ENCODE measurements at regions not wholly inside any gene's neighbourhood (a gene's known extent, or its start where the extent isn't known, plus 50 kb on each side); places are given as distances from the start of the nearest gene placed in this dataset.

DNA sequence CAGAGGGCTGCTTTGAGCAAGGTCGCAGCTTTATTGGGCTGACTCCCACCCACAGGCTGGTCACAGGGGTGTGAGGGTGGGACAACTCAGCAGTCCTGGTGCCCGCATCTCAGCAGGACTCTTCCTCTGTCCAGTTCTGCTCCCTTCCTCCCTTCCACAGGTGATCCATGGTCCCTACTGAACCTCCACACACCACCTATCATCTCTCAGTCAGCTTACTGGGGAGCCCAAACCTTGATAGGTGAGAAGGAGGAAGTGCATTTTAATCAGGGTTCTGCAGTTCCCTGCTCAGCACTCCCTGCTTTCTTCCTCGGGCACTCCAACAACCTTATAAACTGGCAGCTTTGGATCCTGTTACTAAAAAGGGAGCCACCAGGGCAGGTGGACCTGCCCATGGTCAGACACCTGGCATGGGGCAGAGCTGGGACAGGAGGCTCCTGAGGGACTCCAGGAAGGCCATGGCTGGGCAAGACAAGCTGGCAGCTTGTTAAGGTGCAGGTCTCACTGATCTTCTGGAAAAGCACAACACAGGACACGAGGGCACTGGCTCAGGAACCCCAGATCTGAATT is 664.6 kb downstream of the BCL11B start:
- H3K27me3 ChIP-seq (ENCODE audit: control insufficient read depth in 2 of 2, insufficient read depth in 2 of 2, low read length in 2 of 2): no peaks in the 10 kb centered on the region
- no peaks in the 10 kb centered on the region for H3K9me3 ChIP-seq (ENCODE audit: control insufficient read depth in 2 of 2, low read length in 2 of 2)
- H3K36me3 ChIP-seq (ENCODE audit: control insufficient read depth in 2 of 2, insufficient read depth in 2 of 2, low read length in 2 of 2): no peaks in the 10 kb centered on the region
- no peak overlapping the region for H3K4me3 ChIP-seq (ENCODE audit: low read length in 2 of 2)
- H3K27ac ChIP-seq (ENCODE audit: low read depth in 2 of 2, low read length in 2 of 2): no peak overlapping the region
- H3K9ac ChIP-seq (ENCODE audit: low read depth in 1 of 2, low read length in 2 of 2): no peak overlapping the region
- H3K4me1 ChIP-seq (ENCODE audit: control insufficient read depth in 2 of 2, insufficient read depth in 2 of 2, low read length in 2 of 2): no peaks in the 10 kb centered on the region

DNA sequence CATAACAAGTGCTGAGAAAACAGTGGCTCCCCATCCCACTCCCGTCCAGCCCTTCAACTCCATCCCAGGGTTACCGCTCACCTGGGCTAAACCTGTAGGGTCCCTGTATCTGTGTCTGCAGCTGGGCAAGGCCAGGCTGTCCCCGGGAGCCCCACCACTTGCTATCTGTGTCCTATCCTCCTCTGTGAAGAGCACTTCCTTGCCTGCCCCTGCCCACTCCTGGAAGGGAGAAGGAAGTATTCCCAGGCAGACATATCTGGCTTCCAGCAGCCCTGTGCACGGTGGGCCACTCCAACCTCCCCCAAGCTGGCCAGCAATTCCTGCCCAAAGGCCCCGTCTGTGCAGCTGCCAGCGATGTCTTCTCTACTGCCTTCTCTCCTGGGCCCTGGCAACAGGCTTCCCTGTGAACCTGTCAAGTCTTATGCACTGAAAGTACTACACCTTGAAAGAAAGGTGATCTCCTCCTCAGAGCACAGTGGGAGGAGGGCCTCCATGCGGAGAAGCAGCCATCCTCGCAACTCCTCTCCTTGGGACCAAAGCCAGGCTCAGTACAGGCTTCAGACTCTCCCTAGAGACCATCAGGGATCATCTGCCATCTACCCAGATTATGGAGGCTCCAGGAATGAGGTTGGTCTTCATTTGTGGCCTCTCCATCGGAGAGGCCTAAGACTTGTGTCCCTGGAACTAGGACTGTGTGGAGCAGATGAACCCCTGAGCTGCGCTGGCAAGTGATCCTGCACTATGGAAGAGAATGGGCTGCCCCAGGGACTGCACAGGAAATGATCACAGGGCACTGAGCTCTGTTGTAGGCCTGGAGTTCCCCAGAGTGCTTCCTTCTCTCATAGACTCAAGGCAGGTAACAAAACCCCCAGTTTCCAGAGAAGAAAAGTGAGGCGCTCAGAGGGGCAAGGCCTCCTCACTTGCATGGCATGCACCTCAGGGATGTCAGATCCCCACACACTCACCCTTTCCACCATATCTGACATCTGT is 663.6 kb downstream of the BCL11B start:
- no peaks in the 10 kb centered on the region for H3K36me3 ChIP-seq (ENCODE audit: control insufficient read depth in 2 of 2, insufficient read depth in 2 of 2, low read length in 2 of 2)
- no peaks in the 10 kb centered on the region for H3K9me3 ChIP-seq (ENCODE audit: control insufficient read depth in 2 of 2, low read length in 2 of 2)
- no peak overlapping the region for H3K27ac ChIP-seq (ENCODE audit: low read depth in 2 of 2, low read length in 2 of 2)
- H3K4me3 ChIP-seq (ENCODE audit: low read length in 2 of 2): no peak overlapping the region
- H3K4me1 ChIP-seq (ENCODE audit: control insufficient read depth in 2 of 2, insufficient read depth in 2 of 2, low read length in 2 of 2): no peaks in the 10 kb centered on the region
- no peak overlapping the region for H3K9ac ChIP-seq (ENCODE audit: low read depth in 1 of 2, low read length in 2 of 2)
- H3K27me3 ChIP-seq (ENCODE audit: control insufficient read depth in 2 of 2, insufficient read depth in 2 of 2, low read length in 2 of 2): no peaks in the 10 kb centered on the region

DNA sequence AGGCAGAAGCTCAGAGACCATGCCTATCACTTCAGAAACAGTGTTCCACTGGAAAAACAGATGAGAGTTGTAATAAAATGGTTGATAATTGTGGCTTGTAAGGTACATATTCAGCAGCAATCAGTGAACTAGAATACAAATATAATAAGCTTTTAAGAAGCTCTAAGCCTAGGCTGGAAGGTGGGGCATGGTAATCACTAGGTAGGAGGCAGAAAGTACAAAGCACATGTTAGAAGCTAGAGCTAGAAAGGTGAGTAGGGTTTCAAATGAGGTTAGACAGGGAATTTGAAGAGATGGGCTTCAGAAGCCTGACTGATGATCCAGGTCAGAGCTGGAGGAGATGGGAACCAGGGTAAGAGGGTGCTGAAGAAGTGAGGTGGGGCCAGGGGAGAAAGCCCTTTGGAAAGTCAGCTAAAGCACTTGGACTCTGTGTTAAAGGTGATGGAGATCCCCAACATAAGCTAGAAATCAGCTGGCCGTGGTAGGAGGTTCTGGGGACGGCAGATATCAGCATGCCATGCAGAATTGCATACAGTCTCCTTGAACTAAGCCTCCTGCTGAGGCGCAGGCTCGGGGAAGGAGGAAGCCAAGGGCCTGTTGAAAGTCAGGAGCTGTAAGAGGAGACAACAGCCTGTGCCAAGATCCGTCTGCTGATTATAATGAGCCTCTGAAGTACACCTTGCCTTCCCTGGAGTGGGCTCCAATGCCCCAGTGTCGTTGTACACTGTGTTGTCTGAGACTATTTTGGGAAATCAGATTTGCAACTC is 659.4 kb downstream of the BCL11B start:
- Histone ChIP-seq H3K27me3 (ENCODE audit: control insufficient read depth in 2 of 2, insufficient read depth in 2 of 2, low read length in 2 of 2) (no peaks in the 10 kb centered on the region), H3K9ac (ENCODE audit: low read depth in 1 of 2, low read length in 2 of 2) (no peak overlapping the region), H3K4me1 (ENCODE audit: control insufficient read depth in 2 of 2, insufficient read depth in 2 of 2, low read length in 2 of 2) (no peaks in the 10 kb centered on the region), H3K9me3 (ENCODE audit: control insufficient read depth in 2 of 2, low read length in 2 of 2) (no peaks in the 10 kb centered on the region), H3K4me3 (ENCODE audit: low read length in 2 of 2) (no peak overlapping the region), H3K36me3 (ENCODE audit: control insufficient read depth in 2 of 2, insufficient read depth in 2 of 2, low read length in 2 of 2) (no peaks in the 10 kb centered on the region), H3K27ac (ENCODE audit: low read depth in 2 of 2, low read length in 2 of 2) (no peak overlapping the region)

DNA sequence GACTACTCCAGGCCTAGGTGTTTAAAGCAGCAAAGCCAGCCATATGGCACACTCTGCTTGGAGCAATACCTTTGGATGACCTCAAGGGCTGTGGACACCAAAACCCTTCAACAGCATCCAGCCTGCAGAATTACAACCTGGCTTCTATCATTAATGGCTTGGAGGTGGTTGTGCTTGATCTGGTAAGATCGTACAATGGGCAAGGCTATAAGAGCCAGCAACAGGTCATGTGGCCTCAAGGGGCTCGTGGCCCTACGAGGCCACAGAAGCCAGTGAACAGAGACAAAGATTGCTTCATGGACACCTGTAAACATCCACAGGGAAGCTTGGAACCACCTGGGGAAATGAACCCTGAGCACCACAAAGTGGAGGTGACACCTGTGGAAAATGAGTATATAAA is 657.3 kb downstream of the BCL11B start:
- Histone ChIP-seq H3K27me3 (ENCODE audit: control insufficient read depth in 2 of 2, insufficient read depth in 2 of 2, low read length in 2 of 2) (no peaks in the 10 kb centered on the region), H3K4me1 (ENCODE audit: control insufficient read depth in 2 of 2, insufficient read depth in 2 of 2, low read length in 2 of 2) (no peaks in the 10 kb centered on the region), H3K27ac (ENCODE audit: low read depth in 2 of 2, low read length in 2 of 2) (no peak overlapping the region), H3K36me3 (ENCODE audit: control insufficient read depth in 2 of 2, insufficient read depth in 2 of 2, low read length in 2 of 2) (no peaks in the 10 kb centered on the region), H3K9me3 (ENCODE audit: control insufficient read depth in 2 of 2, low read length in 2 of 2) (peaks cover 0 to 3% of the 10 kb centered on the region in 2 donors), H3K9ac (ENCODE audit: low read depth in 1 of 2, low read length in 2 of 2) (no peak overlapping the region), H3K4me3 (ENCODE audit: low read length in 2 of 2) (no peak overlapping the region)

DNA sequence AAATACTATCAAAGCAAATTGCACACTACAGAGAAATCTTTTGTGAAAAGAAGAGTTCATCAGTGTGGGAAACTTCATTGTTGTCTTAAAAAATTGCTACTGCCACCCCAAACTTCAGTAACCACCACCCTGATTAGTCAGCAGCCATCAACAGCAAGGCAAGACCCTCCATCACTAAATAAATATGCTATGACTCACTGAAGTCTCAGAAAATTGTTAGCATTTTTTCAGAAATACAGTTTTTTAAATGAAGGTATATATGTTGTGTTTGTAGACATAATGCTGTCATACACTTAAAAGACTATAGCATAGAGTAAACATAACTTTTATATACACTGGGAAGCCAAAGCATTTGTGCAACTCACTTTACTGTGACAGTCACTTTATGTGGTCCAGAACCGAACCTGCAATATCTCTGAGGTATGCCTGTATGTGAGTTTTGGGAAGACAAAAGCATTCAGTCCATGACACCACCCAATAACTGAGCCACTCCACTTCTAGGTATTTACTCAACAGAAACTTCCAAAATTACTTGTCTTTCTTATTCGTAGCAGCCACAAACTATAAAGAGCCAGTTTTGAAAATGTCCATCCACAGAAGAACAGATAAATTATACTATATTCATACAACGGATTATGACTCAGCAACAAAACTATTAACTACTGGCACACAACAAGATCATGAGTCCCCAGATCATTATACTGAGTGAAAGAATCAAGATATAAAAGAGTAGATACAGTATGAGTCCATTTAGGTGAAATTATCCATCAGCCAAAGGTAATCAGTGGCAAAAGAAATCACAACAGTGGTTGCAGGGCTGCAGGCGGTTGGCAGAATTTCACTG is 649.6 kb downstream of the BCL11B start:
- Histone ChIP-seq H3K9me3 (ENCODE audit: control insufficient read depth in 2 of 2, low read length in 2 of 2) (peaks cover 0 to 5% of the 10 kb centered on the region in 2 donors), H3K36me3 (ENCODE audit: control insufficient read depth in 2 of 2, insufficient read depth in 2 of 2, low read length in 2 of 2) (no peaks in the 10 kb centered on the region), H3K27me3 (ENCODE audit: control insufficient read depth in 2 of 2, insufficient read depth in 2 of 2, low read length in 2 of 2) (no peaks in the 10 kb centered on the region), H3K9ac (ENCODE audit: low read depth in 1 of 2, low read length in 2 of 2) (no peak overlapping the region), H3K4me1 (ENCODE audit: control insufficient read depth in 2 of 2, insufficient read depth in 2 of 2, low read length in 2 of 2) (no peaks in the 10 kb centered on the region), H3K27ac (ENCODE audit: low read depth in 2 of 2, low read length in 2 of 2) (no peak overlapping the region), H3K4me3 (ENCODE audit: low read length in 2 of 2) (no peak overlapping the region)

DNA sequence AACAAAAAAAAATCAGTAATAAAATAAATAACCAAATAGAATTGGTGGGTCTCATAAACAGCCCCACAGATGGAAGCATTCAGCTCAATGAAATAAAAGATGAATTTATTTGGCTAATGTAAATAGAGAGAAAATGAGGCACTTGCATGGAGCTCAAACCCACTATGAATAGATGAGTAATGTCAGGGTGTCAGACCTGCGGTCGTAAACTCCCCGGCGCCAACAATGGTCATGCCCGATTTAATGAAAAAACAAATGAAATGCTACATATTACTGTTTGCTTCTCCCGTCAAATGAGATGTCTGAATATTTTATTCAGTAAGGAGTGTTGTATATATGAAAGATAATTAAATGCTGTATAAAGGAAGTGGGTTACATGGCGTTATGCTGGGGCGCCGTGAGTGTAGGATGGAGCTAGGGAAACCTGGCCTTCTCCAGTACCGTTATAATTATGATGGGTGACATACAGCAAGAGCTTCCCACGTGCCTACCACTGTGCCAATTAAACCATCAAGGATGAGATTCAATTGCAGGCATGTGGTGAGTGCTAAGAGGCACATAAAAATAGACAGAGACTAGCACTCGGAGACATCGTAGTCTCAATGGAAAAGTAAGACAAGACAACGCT is 648.1 kb downstream of the BCL11B start:
- Histone ChIP-seq H3K27ac (ENCODE audit: low read depth in 2 of 2, low read length in 2 of 2) (no peak overlapping the region), H3K36me3 (ENCODE audit: control insufficient read depth in 2 of 2, insufficient read depth in 2 of 2, low read length in 2 of 2) (no peaks in the 10 kb centered on the region), H3K9ac (ENCODE audit: low read depth in 1 of 2, low read length in 2 of 2) (no peak overlapping the region), H3K9me3 (ENCODE audit: control insufficient read depth in 2 of 2, low read length in 2 of 2) (peaks cover 0 to 5% of the 10 kb centered on the region in 2 donors), H3K4me3 (ENCODE audit: low read length in 2 of 2) (no peak overlapping the region), H3K27me3 (ENCODE audit: control insufficient read depth in 2 of 2, insufficient read depth in 2 of 2, low read length in 2 of 2) (no peaks in the 10 kb centered on the region), H3K4me1 (ENCODE audit: control insufficient read depth in 2 of 2, insufficient read depth in 2 of 2, low read length in 2 of 2) (no peaks in the 10 kb centered on the region)

DNA sequence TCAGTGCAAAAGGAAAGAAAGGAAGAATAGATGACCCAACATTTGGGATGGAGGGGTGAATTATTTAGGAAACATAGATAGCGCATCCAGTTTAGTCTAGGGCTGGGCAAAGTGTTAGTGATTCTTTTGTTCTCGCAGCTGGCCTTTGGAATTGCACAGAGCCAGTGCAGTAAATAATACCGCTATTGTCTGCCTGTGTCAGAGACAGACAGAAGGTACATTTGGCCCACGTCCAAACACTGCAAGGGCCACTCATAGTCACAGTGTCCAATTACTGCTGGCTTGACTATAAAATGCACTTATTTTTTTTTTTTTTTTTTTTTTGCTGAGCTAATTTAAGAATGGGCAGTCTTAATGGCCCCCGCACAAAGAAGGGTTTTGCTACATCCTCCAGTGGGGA is 638.6 kb downstream of the BCL11B start:
- H3K4me3 ChIP-seq (ENCODE audit: low read length in 2 of 2): no peak overlapping the region

DNA sequence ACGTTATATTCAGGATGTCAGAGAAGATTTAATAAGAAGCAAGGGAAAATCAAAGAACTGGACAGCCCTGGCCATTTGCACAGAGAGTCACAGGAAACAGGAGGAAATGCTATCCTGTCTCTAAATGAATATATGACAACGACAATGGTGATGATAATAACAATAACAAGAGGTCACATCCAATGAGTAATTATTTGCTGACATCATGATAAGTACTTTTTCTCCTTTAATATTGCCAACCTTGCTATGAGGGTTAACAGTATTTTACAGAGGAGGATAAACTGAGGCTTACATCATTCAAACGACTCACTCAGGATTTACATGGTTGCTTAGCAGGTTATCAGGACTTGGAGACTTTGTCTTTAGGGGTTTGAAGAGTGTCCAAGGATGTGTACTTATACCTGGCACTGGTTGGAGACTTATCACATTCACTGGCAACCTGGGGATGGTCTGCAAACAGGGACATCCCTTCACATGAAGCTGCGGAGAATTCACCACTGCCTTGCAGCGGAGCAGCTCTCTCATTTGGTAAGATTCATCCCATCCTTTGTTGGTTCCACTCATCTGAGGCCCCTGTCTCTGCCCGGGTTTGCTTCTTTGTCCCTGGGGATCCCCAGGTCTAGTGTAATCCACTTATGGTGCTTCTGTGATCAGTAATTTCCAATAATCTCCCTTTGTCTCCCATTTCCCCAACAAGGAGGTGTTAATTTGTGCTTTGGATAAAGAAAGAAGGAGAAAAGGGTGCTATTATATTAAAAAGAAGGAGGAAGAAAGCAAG is 637.8 kb downstream of the BCL11B start:
- no peak overlapping the region for H3K9ac ChIP-seq (ENCODE audit: low read depth in 1 of 2, low read length in 2 of 2)
- no peaks in the 10 kb centered on the region for H3K4me1 ChIP-seq (ENCODE audit: control insufficient read depth in 2 of 2, insufficient read depth in 2 of 2, low read length in 2 of 2)
- H3K27me3 ChIP-seq (ENCODE audit: control insufficient read depth in 2 of 2, insufficient read depth in 2 of 2, low read length in 2 of 2): no peaks in the 10 kb centered on the region
- H3K27ac ChIP-seq (ENCODE audit: low read depth in 2 of 2, low read length in 2 of 2): no peak overlapping the region
- no peaks in the 10 kb centered on the region for H3K36me3 ChIP-seq (ENCODE audit: control insufficient read depth in 2 of 2, insufficient read depth in 2 of 2, low read length in 2 of 2)
- no peaks in the 10 kb centered on the region for H3K9me3 ChIP-seq (ENCODE audit: control insufficient read depth in 2 of 2, low read length in 2 of 2)
- no peak overlapping the region for H3K4me3 ChIP-seq (ENCODE audit: low read length in 2 of 2)

More for the DNA sequence above, 638.6 kb downstream of the BCL11B start:
- Histone ChIP-seq H3K9me3 (ENCODE audit: control insufficient read depth in 2 of 2, low read length in 2 of 2) (no peaks in the 10 kb centered on the region), H3K27me3 (ENCODE audit: control insufficient read depth in 2 of 2, insufficient read depth in 2 of 2, low read length in 2 of 2) (no peaks in the 10 kb centered on the region), H3K36me3 (ENCODE audit: control insufficient read depth in 2 of 2, insufficient read depth in 2 of 2, low read length in 2 of 2) (no peaks in the 10 kb centered on the region), H3K27ac (ENCODE audit: low read depth in 2 of 2, low read length in 2 of 2) (no peak overlapping the region), H3K4me1 (ENCODE audit: control insufficient read depth in 2 of 2, insufficient read depth in 2 of 2, low read length in 2 of 2) (no peaks in the 10 kb centered on the region), H3K9ac (ENCODE audit: low read depth in 1 of 2, low read length in 2 of 2) (no peak overlapping the region)

DNA sequence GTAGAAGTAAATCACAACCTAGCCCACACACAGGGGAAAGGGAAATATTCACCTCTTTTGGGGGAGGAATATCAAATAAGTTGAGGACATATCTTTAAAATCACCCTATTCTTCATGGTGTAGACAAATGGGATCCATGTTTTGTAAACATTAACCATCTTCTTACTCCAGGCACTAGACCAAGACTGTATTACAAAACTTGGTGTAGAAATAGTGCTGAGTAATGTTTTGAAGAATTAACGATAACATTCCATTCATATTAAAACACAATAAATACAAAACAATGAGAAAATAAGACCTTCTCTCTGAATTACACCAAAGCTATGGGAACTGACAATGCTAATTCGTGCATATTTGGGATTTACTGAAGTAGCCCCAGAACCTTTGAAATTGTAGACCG is 633.6 kb downstream of the BCL11B start:
- H3K9me3 ChIP-seq (ENCODE audit: control insufficient read depth in 2 of 2, low read length in 2 of 2): no peaks in the 10 kb centered on the region

More for the DNA sequence above, 633.6 kb downstream of the BCL11B start:
- Histone ChIP-seq H3K27me3 (ENCODE audit: control insufficient read depth in 2 of 2, insufficient read depth in 2 of 2, low read length in 2 of 2) (no peaks in the 10 kb centered on the region), H3K4me3 (ENCODE audit: low read length in 2 of 2) (no peak overlapping the region), H3K9ac (ENCODE audit: low read depth in 1 of 2, low read length in 2 of 2) (no peak overlapping the region), H3K27ac (ENCODE audit: low read depth in 2 of 2, low read length in 2 of 2) (no peak overlapping the region), H3K36me3 (ENCODE audit: control insufficient read depth in 2 of 2, insufficient read depth in 2 of 2, low read length in 2 of 2) (no peaks in the 10 kb centered on the region), H3K4me1 (ENCODE audit: control insufficient read depth in 2 of 2, insufficient read depth in 2 of 2, low read length in 2 of 2) (no peaks in the 10 kb centered on the region)

All from mucosa of rectum (tissue), 2 donors.